ENCODE measurements at regions not wholly inside any gene's neighbourhood (a gene's known extent, or its start where the extent isn't known, plus 50 kb on each side); places are given as distances from the start of the nearest gene placed in this dataset.

GRCh38 chr4:31141832-31142142, 421.6 kb downstream of the PCDH7 start:
- Histone ChIP-seq H3K27me3 (no peaks in the 10 kb centered on the region), H3K4me3 (no peak overlapping the region), H3K36me3 (peaks cover 0 to 28% (median 0%) of the 10 kb centered on the region in 9 donors), H3K9me3 (no peaks in the 10 kb centered on the region), H3K27ac (no peak overlapping the region), H3K4me1 (peaks cover 0 to 15% (median 0%) of the 10 kb centered on the region in 9 donors)
- no peak for TF ChIP-seq CTCF (IDR thresholded peaks at IDR 0.05)
- no peak for DNase-seq
- intact Hi-C loops (cut with DNase I), result no loop called here
- 90 to 96% methylated on average over 1 of the region's 1 CpG for WGBS, 2 donors
- no peak for ATAC-seq

- intact Hi-C loops (cut with DNase I), result no loop called here
- Histone ChIP-seq H3K4me1 (no peaks in the 10 kb centered on the region), H3K36me3 (peaks cover 0 to 28% (median 0%) of the 10 kb centered on the region in 9 donors), H3K9me3 (no peaks in the 10 kb centered on the region), H3K27me3 (no peaks in the 10 kb centered on the region), H3K4me3 (no peak overlapping the region), H3K27ac (no peak overlapping the region)
- WGBS, 2 donors, result 80 to 90% methylated on average over 6 of the region's 6 CpGs
- no peak for ATAC-seq
- no peak for DNase-seq
- no peak for TF ChIP-seq CTCF (IDR thresholded peaks at IDR 0.05)
Observed at GRCh38 chr4:31146366-31146765, 426.2 kb downstream of the PCDH7 start.

- Histone ChIP-seq H3K36me3 (peaks cover 0 to 13% (median 0%) of the 10 kb centered on the region in 9 donors), H3K27me3 (no peaks in the 10 kb centered on the region), H3K9me3 (no peaks in the 10 kb centered on the region), H3K4me1 (no peaks in the 10 kb centered on the region), H3K4me3 (no peak overlapping the region), H3K27ac (no peak overlapping the region)
- intact Hi-C loops (cut with DNase I), result no loop called here
- 65 to 74% methylated on average over 1 of the region's 1 CpG for WGBS, 2 donors
- DNase-seq, result no peak
- no peak for TF ChIP-seq CTCF (IDR thresholded peaks at IDR 0.05)
- ATAC-seq, result no peak
Observed at GRCh38 chr4:31148990-31149389, 428.8 kb downstream of the PCDH7 start.

GRCh38 chr4:31156221-31156620, 436.1 kb downstream of the PCDH7 start:
- H3K27me3 ChIP-seq, result no peaks in the 10 kb centered on the region
- WGBS, 2 donors, result 80 to 81% methylated on average over 1 of the region's 1 CpG
- intact Hi-C loops (cut with DNase I), result no loop called here

More at GRCh38 chr4:31156221-31156620, 436.1 kb downstream of the PCDH7 start:
- no peak overlapping the region for H3K4me3 ChIP-seq
- no peaks in the 10 kb centered on the region for H3K9me3 ChIP-seq
- no peak overlapping the region for H3K27ac ChIP-seq
- TF ChIP-seq CTCF (IDR thresholded peaks at IDR 0.05), result no peak
- no peaks in the 10 kb centered on the region for H3K36me3 ChIP-seq
- ATAC-seq (no peak), DNase-seq (no peak)
- H3K4me1 ChIP-seq, result no peaks in the 10 kb centered on the region
